Right atrium auricular region (tissue), 2 donors: ENCODE measurements at regions not wholly inside any gene's neighbourhood (a gene's known extent, or its start where the extent isn't known, plus 50 kb on each side); places are given as distances from the start of the nearest gene placed in this dataset.
"Not testable (repeated sequence)": the region's sequence is repeated elsewhere in the genome, so short reads cannot be mapped to it uniquely, and the experiment has no call there.

Experiments used
- DNase-seq: peaks from one replicate; pipeline ENCODE4 v3.0.0-alpha.2; 2019; ENCODE audit warnings: low spot score
- H3K27ac ChIP-seq, 2 donors: fragments of 200-600 bp; sonication (generic); 1 replicate in 1 of 2; 2 replicates in 1 of 2; pipeline ENCODE4 v1.5.1; 2016 to 2019
- H3K27me3 ChIP-seq, 2 donors: fragments of 200-600 bp; sonication (generic); one replicate each; pipeline versions ENCODE4 v1.5.1 to v1.6.0; 2017 to 2019
- H3K36me3 ChIP-seq: fragments of 200-600 bp; sonication (generic); one replicate; pipeline ENCODE4 v1.5.1; 2016
- H3K4me1 ChIP-seq, 2 donors: fragments of 200-600 bp; sonication (generic); one replicate each; pipeline versions ENCODE4 v1.5.1 to v1.6.0; 2017 to 2019
- H3K4me3 ChIP-seq, 2 donors: fragments of 200-600 bp; sonication (generic); 1 replicate in 1 of 2; 2 replicates in 1 of 2; pipeline ENCODE4 v1.5.1; 2017 to 2019; ENCODE audit warnings: mild to moderate bottlenecking in 1 of 2, moderate library complexity in 1 of 2
- H3K9me3 ChIP-seq, 2 donors: fragments of 200-600 bp; sonication (generic); one replicate each; pipeline ENCODE4 v1.5.1; 2019
- CTCF ChIP-seq, 2 donors: fragments of 200-600 bp; sonication (generic); IDR thresholded peaks; one replicate each; pipeline ENCODE4 v1.5.1; 2019; ENCODE audit warnings: antibody characterized with exemption in 2 of 2

GRCh38 chr16:31767267-31767666, 106.3 kb upstream of the ZNF267 start:
- H3K27ac ChIP-seq, result no peak overlapping the region
- no peaks in the 10 kb centered on the region for H3K27me3 ChIP-seq
- H3K36me3 ChIP-seq, result peaks cover 5% of the 10 kb centered on the region
- peaks cover 44 to 100% of the 10 kb centered on the region in 2 donors for H3K9me3 ChIP-seq
- no peak for TF ChIP-seq CTCF (IDR thresholded peaks at IDR 0.05)
- no peak overlapping the region for H3K4me3 ChIP-seq
- no peak for DNase-seq
- H3K4me1 ChIP-seq, result no peaks in the 10 kb centered on the region

GRCh38 chr16:31780342-31780741, 93.3 kb upstream of the ZNF267 start:
- no peaks in the 10 kb centered on the region for H3K36me3 ChIP-seq
- H3K27ac ChIP-seq, result no peak overlapping the region
- H3K27me3 ChIP-seq, result no peaks in the 10 kb centered on the region
- H3K9me3 ChIP-seq, result peaks cover 5 to 86% of the 10 kb centered on the region in 2 donors
- no peaks in the 10 kb centered on the region for H3K4me1 ChIP-seq
- TF ChIP-seq CTCF (IDR thresholded peaks at IDR 0.05), result no peak
- DNase-seq, result no peak
- H3K4me3 ChIP-seq, result no peak overlapping the region

GRCh38 chr16:31785126-31785525, 88.5 kb upstream of the ZNF267 start:
- no peak for TF ChIP-seq CTCF (IDR thresholded peaks at IDR 0.05)
- no peak overlapping the region for H3K27ac ChIP-seq
- no peaks in the 10 kb centered on the region for H3K4me1 ChIP-seq
- H3K36me3 ChIP-seq, result no peaks in the 10 kb centered on the region
- DNase-seq, result no peak
- H3K9me3 ChIP-seq, result peaks cover 4 to 79% of the 10 kb centered on the region in 2 donors
- H3K4me3 ChIP-seq, result no peak overlapping the region
- H3K27me3 ChIP-seq, result no peaks in the 10 kb centered on the region

- Histone ChIP-seq H3K4me1 (no peaks in the 10 kb centered on the region), H3K9me3 (peaks cover 0 to 3% of the 10 kb centered on the region in 2 donors), H3K36me3 (no peaks in the 10 kb centered on the region), H3K27me3 (no peaks in the 10 kb centered on the region), H3K4me3 (no peak overlapping the region), H3K27ac (no peak overlapping the region)
- no peak for TF ChIP-seq CTCF (IDR thresholded peaks at IDR 0.05)
- no peak for DNase-seq
Measured at GRCh38 chr16:31807086-31807485, 66.5 kb upstream of the ZNF267 start.

GRCh38 chr16:31810863-31811262, 62.7 kb upstream of the ZNF267 start:
- Histone ChIP-seq H3K27me3 (no peaks in the 10 kb centered on the region), H3K27ac (no peak overlapping the region), H3K4me3 (no peak overlapping the region), H3K36me3 (no peaks in the 10 kb centered on the region), H3K4me1 (no peaks in the 10 kb centered on the region), H3K9me3 (peaks cover 0 to 8% of the 10 kb centered on the region in 2 donors)
- TF ChIP-seq CTCF (IDR thresholded peaks at IDR 0.05), result no peak
- no peak for DNase-seq

GRCh38 chr16:31816141-31816540, 57.5 kb upstream of the ZNF267 start:
- H3K9me3 ChIP-seq, result peaks cover 0 to 15% of the 10 kb centered on the region in 2 donors
- H3K27ac ChIP-seq, H3K4me3 ChIP-seq, H3K27me3 ChIP-seq, H3K36me3 ChIP-seq, H3K4me1 ChIP-seq, DNase-seq: not testable (repeated sequence)
